ENCODE measurements at regions not wholly inside any gene's neighbourhood (a gene's known extent, or its start where the extent isn't known, plus 50 kb on each side); places are given as distances from the start of the nearest gene placed in this dataset.

GRCh38 chr12:127685931-127686330 lies 581.0 kb upstream of the TMEM132C start (continued):
- no peak for TF ChIP-seq ZNF462 (CRISPR knock-in tag; IDR thresholded peaks at IDR 0.05)
- no peak for TF ChIP-seq NANOG (IDR thresholded peaks at IDR 0.05; ENCODE audit: borderline replicate concordance)

GRCh38 chr12:127687181-127687580 lies 579.8 kb upstream of the TMEM132C start:
- no peak for ATAC-seq
- no peak for DNase-seq (ENCODE audit: low spot score)
- no peak overlapping the region for H3K27ac Mint-ChIP-seq

GRCh38 chr12:127688906-127689428 lies 578.0 kb upstream of the TMEM132C start:
- Histone ChIP-seq H3K27ac (ENCODE audit: low read depth) (no peak overlapping the region), H3K4me3 (no peak overlapping the region), H3F3A (replicated peaks; ENCODE audit: low read depth) (no peaks in the 10 kb centered on the region), H3K4me2 (no peak overlapping the region), H2AFZ (no peak overlapping the region), H3K9me2 (ENCODE audit: insufficient read depth) (no peaks in the 10 kb centered on the region), H3K36me3 (ENCODE audit: insufficient read depth) (no peaks in the 10 kb centered on the region), H3K27me3 (ENCODE audit: insufficient read depth) (no peaks in the 10 kb centered on the region), H3K79me2 (replicated peaks; ENCODE audit: insufficient read depth) (no peaks in the 10 kb centered on the region), H4K20me1 (replicated peaks; ENCODE audit: insufficient read depth) (no peaks in the 10 kb centered on the region), H3K4me1 (ENCODE audit: insufficient read depth) (peaks cover 17% of the 10 kb centered on the region; the same call in 1 of the 2 replicates)
- Mint-ChIP-seq H3K4me1 (no peaks in the 10 kb centered on the region), H3K27me3 (ENCODE audit: insufficient read depth, low read depth, poor library complexity) (no peaks in the 10 kb centered on the region), H3K27ac (no peak overlapping the region), H3K4me3 (no peak overlapping the region), H3K36me3 (ENCODE audit: low read depth) (peaks cover 23% of the 10 kb centered on the region; the same call in 2 of the 3 replicates), H3K9me3 (peaks cover 96% of the 10 kb centered on the region)
- no peak for ATAC-seq
- DNase-seq (ENCODE audit: low spot score) = no peak
- TF ChIP-seq CREB1 (CRISPR knock-in tag; IDR thresholded peaks at IDR 0.05; ENCODE audit: low read depth) (no peak), ZNF114 (CRISPR knock-in tag; IDR thresholded peaks at IDR 0.05) (no peak), ZNF331 (CRISPR knock-in tag; IDR thresholded peaks at IDR 0.05; ENCODE audit: low read depth) (no peak)

More at GRCh38 chr12:127687181-127687580, 579.8 kb upstream of the TMEM132C start:
- Histone ChIP-seq H2AFZ (no peak overlapping the region), H3K9me2 (ENCODE audit: insufficient read depth) (no peaks in the 10 kb centered on the region), H3K79me2 (replicated peaks; ENCODE audit: insufficient read depth) (no peaks in the 10 kb centered on the region), H3F3A (replicated peaks; ENCODE audit: low read depth) (no peaks in the 10 kb centered on the region), H3K36me3 (ENCODE audit: insufficient read depth) (no peaks in the 10 kb centered on the region), H3K4me3 (no peak overlapping the region), H3K4me1 (ENCODE audit: insufficient read depth) (peaks cover 17% of the 10 kb centered on the region; the same call in 1 of the 2 replicates), H3K4me2 (no peak overlapping the region), H3K27me3 (ENCODE audit: insufficient read depth) (no peaks in the 10 kb centered on the region), H4K20me1 (replicated peaks; ENCODE audit: insufficient read depth) (no peaks in the 10 kb centered on the region), H3K27ac (ENCODE audit: low read depth) (no peak overlapping the region)
- Mint-ChIP-seq H3K9me3 (peaks cover 96% of the 10 kb centered on the region), H3K4me3 (no peak overlapping the region), H3K36me3 (ENCODE audit: low read depth) (peaks cover 36% of the 10 kb centered on the region), H3K27me3 (ENCODE audit: insufficient read depth, low read depth, poor library complexity) (peaks cover 2% of the 10 kb centered on the region), H3K4me1 (no peaks in the 10 kb centered on the region)
- TF ChIP-seq POLR2AphosphoS5 (IDR thresholded peaks at IDR 0.05; ENCODE audit: low read depth) (no peak), EZH2 (IDR thresholded peaks at IDR 0.05; ENCODE audit: low read depth, unreplicated experiment) (no peak), ZNF114 (CRISPR knock-in tag; IDR thresholded peaks at IDR 0.05) (no peak), EZH2phosphoT487 (IDR thresholded peaks at IDR 0.05; ENCODE audit: unreplicated experiment) (no peak)
